Femur (tissue), 1 donor: ENCODE measurements at regions not wholly inside any gene's neighbourhood (a gene's known extent, or its start where the extent isn't known, plus 50 kb on each side); places are given as distances from the start of the nearest gene placed in this dataset.
"Not testable (repeated sequence)": the region's sequence is repeated elsewhere in the genome, so short reads cannot be mapped to it uniquely, and the experiment has no call there.

Experiments
- DNase-seq: peaks from one replicate; pipeline ENCODE4 v3.0.0-alpha.2; 2017

DNA sequence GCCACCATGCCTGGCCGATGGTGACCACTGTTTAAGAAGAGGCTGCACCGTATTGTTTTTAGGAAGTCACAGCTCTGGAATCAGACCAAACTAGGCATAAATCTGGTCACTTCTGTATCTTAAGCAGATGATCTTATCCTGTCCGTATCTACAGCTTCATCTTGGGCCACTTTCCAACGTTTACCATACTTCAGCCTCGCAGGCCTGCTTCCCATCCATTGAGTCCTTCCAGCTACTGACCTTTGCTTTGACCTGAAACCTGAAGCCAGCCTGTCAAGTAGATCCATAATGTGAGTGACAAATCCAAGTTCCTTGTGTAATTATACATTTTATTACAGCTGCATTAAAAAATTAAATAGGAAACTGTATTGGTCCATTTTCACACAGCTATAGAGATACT is 1033.0 kb downstream of the CDH11 start:
- no peak for DNase-seq

DNA sequence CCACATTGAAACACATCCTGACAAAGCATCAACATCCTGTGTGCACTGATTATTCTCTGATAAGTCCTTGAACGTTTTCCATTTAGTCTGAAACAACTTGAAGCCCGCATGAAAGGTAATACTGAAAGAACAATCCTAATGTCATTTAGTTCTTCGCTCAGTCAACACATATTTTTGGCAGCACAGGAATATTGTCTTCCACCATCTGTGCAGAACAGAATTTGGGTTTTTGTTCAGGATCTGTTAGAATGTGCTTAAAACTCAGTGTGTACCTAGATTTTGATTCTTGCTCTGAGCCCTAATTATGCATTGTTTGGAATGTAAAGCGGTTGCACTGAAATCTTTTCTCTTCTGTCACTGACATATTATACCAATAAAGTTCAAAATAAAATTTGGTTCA is 1036.6 kb downstream of the CDH11 start:
- DNase-seq: no peak

DNA sequence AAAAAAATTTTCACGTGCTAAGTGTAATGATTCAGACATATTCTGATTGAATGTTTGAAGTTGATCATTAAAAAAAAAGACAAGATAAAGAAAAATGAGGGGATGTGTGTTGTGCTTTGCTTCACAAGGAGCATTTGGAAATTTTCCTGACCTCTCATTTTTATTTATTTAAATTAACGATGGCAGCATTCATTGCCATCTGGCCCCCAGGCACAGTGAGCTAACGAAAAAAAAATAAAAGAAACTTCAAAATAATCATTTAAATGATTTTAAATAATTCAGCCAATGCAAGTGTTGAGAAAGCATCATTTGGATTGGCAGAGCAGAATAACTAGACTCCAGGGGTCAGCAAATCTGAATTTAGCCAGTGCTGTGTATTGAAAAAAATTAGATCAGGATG is 1037.2 kb downstream of the CDH11 start:
- DNase-seq: no peak

DNA sequence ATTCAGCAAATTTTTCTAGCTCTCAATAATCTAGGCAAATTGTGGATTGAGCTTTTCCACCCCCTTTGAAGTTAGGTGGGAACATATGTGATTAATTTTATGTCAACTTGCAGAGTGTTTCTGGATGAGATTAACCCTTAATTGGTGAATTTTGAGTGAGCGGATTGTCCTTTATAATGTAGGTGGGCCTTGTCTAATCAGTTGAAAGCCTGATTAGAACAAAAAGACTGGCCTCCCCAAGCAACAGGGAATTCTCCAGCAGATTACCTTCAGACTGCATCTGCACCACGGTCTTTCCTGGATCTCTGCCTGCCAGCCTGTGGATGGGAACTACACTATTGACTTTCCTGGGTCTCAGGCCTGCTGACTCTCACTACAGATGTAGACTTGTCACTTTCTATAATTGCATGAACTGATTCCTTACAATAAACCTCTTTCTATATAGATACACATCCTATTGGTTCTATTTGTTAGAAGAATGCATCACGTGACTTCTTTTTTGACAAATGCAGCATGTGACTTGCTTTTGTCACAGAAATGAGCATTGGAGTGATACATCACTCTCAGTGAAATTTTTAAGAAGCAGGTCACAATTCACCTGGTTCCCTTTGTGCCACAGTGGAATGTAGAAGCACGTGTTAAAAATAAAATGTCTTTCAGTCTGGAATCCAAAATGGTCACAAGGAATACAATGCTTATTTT is 1038.3 kb downstream of the CDH11 start:
- no peak for DNase-seq

DNA sequence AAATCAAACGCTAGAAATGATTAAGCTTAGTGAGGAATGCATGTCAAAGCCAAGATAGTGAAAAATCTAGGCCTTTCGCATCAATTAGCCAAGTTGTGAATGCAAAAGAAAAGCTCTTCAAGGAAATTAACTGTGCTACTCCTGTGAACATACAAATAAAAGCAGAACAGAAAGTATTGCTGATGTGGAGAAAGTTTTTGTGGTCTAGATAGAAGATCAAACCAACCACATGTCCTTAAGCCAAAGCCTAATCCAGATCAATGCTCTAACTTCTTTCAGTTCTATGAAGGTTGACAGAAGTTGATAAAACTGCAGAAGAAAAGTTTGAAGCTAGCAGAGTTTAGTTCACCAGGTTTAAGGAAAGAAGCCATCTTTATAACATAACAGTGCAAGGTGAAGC is 1044.6 kb downstream of the CDH11 start:
- DNase-seq: no peak

DNA sequence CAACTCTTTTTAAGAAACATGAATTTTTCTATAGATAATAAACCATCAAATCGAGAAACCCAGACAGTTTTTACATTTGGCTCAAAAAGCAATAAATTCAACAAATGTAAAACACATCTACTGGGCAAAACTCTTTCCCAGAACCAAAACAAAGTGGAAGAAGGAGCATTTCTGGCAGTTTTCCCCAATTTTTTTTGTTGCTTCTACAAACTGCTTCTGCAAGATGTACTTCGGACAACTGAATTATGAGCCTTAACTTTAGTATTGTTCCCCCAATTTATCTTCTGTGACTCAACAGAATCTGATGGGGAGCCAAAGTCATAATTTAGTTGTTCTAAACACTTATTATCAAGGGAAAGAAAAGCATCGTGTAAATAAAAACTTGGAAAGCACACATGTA is 1047.2 kb downstream of the CDH11 start:
- DNase-seq: no peak

DNA sequence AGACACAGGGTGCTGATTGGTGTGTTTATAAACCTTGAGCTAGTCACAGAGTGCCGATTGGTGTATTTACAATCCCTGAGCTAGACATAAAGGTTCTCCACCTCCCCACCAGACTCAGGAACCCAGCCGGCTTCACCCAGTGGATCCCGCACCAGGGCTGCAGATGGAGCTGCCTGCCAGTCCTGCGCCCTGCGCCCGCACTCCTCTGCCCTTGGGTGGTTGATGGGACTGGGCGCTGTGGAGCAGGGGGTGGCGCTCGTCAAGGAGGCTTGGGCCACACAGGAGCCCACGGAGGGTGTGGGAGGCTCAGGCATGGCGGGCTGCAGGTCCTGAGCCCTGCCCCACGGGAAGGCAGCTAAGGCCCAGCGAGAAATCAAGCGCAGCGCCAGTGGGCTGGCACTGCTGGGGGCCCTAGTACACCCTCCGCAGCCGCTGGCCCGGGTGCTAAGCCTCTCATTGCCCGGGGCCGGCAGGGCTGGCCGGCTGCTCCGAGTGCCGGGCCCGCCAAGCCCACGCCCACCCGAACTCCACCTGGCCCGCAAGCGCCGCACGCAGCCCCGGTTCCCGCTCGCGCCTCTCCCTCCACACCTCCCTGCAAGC is 1049.6 kb downstream of the CDH11 start:
- DNase-seq: not testable (repeated sequence)

DNA sequence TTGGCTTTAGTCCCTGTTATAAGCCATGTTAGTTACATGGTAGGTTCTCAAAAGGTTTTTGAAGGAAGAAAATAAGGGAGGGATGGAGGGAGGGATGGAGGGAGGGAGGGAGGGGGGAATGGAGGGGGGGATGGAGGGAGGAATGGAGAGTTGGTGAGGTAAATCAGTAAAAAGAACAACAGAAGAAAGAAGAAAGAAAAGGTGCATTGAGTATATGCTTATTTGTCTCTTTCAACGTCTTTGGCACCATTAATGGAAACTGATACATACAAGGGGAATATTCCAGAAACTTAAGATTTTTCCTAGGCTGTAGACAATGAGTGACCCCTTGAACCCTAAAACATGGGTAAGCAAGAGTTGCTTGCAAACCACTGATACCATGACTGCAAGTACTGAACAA is 1056.3 kb downstream of the CDH11 start:
- DNase-seq: no peak

DNA sequence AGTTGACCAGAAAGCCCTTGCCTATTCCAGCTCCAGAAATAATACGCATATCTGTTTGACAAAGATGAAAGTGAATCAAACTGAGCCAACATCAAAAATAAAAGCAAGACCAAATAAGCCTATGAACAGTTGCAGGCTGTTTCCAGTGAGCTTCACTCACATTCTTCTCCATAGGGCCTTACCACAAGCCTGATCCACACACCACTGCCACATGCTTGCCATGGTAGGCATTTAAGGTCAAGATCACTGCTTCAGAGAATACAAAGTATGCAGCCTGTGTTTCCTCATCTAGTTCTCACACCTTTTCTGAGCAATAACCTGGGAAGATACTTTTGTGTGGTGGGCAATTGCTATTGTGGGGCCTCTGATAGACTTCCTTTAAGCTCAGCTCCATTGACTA is 1060.2 kb downstream of the CDH11 start:
- DNase-seq: no peak

DNA sequence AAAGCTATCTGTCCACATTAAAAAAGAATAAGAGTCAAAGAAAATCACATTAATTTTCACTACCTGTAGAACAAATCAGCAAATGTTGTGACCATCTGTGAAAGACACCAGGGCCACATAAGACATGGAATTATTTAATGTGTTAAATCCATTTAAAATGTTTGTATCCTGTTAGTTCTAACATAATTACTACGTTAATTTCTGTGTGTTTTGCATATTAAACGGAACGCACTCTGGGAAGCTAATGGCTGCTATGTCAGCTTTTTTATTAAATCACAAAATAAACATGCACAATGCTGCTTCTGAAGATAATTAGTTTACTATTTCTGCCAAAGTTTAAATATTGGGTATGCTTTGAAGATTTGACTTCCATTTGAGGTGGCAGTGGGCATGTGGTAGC is 1061.2 kb downstream of the CDH11 start:
- no peak for DNase-seq

DNA sequence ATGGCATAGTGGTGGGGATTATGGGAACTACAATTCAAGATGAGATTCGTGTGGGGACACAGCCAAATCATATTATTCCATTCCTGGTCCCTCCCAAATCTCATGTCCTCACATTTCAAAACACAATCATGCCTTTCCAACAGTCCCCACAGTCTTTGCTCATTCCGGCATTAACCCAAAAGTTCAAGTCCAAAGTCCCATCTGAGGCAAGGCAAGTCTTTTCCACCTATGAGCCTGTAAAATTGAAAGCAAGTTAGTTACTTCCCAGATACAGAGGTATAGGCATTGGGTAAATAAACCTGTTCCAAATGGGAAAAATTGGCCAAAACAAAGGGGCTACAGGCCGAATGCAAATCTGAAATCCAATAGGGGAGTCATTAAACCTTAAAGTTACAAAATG is 1063.2 kb downstream of the CDH11 start:
- no peak for DNase-seq

DNA sequence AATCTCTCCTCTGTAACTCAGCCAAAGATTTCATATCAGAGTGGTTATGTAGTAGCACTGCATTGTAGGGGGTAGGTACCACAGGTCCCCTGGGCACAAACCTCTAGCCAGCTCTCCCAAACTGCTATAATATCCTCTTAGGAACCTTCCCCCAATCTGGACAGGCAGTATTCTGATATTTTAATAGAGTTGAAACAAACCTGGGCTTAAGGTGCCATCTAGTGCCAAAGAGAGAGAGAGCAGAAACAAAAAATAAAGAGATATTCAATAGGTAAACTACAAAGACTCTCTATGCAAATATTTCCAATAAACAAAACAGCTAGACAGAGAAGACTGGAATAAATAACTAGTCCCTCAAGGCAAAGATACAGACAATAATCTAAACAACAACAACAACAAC is 1070.0 kb downstream of the CDH11 start:
- no peak for DNase-seq

DNA sequence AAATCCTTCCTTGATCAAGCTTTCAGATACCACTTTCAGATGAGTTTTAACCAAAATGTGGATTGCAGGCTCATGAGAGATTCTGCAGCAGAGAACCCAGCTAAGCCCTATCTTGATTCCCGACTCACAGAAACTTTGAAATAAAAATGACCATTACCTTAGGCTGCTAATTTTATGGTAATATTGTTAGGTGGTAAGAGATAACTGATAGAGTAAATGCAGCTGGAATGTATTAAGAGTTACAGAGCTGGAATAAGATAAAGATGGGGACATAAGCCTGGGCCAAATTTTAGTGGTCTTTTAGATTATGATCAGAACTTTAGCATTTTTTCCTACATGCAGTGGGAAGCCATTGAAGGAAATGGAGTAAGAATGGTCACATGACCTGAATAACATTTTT is 1074.0 kb downstream of the CDH11 start:
- DNase-seq: no peak

DNA sequence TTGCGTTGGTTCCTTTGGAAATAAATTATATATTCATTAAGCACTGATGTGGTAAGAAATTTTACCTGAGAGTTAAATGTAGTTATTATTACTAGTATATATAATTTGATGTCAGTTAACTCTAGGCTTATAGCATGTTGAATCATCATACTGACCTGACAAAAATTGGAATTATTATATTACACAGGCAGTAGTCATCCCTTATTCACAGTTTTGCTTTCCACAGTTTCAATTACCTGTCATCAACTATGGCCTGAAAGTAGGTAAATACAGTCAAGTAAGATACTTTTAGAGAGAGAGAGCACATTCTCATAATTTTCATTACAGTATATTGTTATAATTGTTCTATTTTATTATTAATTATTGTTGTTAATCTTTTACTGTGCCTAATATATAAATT is 1074.7 kb downstream of the CDH11 start:
- no peak for DNase-seq

DNA sequence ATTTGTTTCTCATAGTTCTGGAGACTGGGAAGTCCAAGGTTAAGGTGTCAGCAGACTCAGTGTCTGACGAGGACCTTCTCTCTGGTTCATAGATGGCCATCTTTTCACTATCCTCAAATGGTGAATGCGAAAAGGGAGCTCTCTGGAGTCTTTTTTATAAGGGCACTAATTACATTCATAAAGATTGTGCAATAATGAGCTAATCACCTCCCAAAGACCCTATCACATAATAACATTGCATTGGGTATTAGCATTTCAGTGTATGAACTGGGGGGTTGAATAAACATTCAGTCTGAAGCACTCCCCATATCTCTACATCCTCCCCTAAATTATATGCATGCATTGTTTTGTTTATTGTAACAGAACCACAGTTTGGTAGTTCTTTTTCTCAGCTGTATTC is 1086.5 kb downstream of the CDH11 start:
- DNase-seq: no peak

DNA sequence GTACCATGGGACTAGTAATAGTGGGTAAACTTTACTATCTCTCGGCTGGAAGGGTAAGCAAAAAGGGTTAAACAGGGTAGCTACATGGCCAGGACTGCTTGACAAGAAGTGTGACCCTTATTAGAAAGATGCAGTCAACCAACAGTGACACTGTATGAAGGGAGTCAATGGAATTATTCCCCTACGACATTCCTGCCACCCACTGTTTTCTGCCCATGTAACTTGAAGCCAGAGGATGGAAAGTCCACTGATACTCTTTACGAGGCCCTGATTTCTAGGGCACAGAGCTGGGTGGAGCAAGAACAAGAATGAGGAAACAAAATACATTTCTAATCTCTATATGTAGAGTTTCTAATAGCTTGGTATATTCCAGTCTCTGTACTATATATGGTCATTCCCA is 1102.5 kb downstream of the CDH11 start:
- no peak for DNase-seq

DNA sequence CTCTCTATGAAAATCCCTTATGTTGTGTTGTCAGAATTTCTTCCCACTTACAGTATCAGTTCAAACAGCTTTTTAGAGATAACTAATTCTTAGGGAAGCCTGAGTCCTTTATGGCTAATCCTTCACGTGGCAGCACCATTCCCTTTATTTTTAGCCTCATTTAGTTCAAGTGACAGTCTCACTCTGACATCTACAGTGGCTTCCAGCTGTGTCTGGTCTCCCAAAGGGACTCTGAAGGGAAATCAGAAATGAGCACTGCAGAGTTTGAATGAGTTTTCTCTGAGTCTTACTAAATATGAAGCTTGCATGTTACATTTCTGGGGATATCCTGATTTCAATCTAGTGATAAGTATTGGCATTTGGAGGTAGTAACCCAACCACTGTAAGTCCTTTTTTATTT is 1104.1 kb downstream of the CDH11 start:
- DNase-seq: no peak

DNA sequence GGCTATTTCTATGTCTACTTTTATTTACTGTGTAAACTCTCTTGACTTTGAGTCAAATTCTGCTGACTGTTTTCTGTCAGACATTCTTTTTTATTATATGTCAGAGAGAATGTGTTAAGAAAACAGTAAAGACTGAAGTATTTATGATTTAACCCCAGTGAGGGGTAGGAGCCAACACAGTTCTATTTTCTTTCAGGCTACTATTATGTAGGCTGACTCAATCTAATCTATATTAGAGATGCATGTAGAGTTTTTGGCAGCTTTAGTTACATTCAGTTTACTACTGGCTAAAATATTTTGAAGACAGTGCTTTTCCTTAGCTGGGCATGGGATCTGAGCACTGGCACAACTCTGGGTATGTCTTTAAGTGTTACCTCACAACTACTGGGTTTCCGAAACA is 1108.0 kb downstream of the CDH11 start:
- no peak for DNase-seq

DNA sequence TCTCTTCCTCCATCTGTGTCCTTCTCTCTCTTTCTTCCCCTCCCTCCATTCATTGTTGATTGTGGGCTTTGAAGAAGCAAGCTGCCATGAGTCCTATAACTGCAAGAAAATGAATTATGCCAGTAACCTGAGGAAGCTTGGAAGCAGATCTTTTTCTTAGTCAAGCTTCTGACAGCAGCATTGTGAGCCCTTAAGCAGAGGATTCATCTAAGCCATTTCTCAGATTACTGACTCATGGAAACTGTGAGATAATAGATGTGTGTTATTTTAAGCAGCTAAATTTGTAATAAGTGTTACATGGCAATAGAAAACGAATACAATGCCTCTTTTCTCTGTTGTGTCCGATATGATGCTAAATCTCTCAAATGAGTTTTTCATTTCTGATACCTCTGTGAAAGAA is 1109.7 kb downstream of the CDH11 start:
- no peak for DNase-seq

DNA sequence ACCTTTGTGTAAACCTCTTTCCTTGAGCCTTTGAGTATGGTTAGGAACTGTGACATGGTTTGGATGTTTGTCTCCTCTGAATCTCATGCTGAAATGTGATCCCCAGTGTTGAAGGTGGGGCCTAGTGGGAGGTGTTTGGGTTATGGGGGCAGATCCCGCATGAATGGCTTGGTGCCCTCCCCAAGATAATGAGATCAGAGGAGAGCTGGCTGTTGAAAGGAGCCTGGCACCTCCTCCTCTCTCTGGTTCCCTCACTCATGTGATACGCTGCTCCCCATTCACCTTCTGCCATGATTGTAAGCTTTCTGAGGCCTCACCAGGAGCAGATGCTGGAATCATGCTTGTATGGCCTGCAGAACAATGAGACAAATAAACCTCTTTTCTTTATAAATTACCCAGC is 1110.2 kb downstream of the CDH11 start:
- DNase-seq: no peak

DNA sequence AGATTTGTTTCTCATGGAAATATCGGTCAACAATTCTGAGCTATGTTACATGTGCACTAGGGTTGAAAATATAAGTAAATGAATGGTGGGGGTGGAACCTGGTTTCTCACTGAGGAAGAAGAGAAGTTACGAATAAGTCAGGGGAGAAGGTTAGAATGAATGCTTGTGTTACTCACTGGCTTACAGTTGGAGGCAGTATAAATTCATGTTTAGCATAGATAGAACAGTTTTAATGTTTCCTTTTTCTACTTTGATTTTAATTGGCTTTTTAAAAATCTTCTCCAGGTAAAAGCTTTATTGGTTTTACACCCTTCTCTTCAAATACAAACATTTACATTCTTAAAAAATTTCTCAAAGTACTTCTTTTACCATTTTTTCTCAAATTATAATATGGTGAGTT is 1113.7 kb downstream of the CDH11 start:
- DNase-seq: no peak

DNA sequence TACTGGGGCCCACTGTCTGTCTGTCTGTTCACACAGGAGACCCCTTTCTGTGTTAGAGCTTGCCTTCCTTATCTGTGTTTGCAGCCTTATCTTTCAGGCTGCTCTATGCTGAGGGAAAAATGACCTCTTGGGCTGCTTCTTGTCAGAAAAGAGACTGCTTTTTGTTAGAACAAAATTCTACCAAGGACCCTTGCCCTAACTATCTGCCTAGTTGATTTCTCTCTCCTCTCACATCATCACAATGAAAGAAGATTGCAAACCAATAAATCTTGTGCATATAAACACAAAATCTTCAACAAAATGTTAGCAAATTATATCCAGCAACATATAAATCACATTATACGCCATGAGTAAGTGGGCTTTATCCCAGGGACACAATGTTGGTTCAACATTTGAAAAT is 1117.7 kb downstream of the CDH11 start:
- DNase-seq: no peak

DNA sequence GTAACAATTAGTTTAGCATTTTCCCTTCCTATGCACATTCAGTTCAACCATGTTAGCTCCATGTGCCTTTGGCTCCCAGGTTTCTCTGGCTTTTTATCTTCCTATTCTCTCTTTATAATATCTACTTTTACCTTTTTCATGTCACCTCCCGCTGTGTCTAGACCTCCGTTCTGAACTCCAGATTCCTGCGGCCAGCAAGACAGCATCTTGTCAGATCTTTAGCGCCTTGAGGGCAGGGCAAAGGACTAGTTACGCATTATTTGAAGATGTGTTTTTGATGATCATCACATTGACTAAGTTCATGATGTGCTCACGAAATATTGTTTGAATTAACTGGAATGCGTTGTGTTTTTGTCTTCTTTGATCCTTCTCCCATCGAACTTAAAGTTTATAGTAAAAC is 1126.8 kb downstream of the CDH11 start:
- DNase-seq: no peak

DNA sequence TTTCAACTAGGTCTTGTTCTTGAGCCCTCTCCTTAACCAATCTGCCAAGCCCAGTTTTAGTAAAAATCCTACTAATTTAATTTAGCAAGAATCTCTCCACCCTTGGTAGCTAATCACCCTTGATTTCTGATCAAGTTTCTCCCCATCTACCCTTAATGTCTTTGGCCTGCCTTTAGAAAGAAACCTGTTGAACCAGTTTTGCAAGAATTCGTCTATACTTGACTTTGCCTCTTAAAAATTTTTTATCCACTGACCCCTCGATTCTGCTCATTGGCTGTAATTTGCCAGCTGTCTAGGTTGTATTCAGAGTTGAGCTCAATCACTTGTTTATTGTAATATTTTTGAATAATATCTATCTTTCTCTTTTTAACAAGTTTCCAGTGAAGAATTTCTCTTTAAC is 1138.5 kb downstream of the CDH11 start:
- DNase-seq: no peak

DNA sequence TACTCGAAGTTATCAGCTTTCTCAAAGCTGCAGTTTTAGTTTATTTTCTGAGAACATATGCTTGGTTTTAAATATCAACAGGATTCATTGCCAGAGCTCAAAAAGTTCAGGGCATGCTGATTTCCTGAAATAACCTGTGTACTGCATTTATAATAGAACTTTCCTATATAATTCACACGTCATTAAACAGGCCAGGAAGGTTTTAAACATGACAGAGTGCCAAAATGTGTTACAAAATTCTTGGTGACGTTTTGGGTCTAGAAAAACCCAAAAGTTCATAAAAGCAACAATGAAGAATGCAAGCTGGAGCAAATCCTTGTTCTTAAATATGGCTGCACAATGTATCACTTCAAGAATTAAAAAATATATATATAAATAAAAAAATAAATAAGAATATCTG is 1139.1 kb downstream of the CDH11 start:
- DNase-seq: no peak
